ENCODE measurements at regions not wholly inside any gene's neighbourhood (a gene's known extent, or its start where the extent isn't known, plus 50 kb on each side); places are given as distances from the start of the nearest gene placed in this dataset.

- no peak overlapping the region for H3K4me3 ChIP-seq
- no peak for TF ChIP-seq CTCF (IDR thresholded peaks at IDR 0.05)
- H3K4me1 ChIP-seq = peaks cover 8 to 17% of the 10 kb centered on the region in 2 donors
- DNase-seq = no peak
- no peaks in the 10 kb centered on the region for H3K27me3 ChIP-seq
- H3K36me3 ChIP-seq = no peaks in the 10 kb centered on the region
- no peak for ATAC-seq
- H3K9me3 ChIP-seq = no peaks in the 10 kb centered on the region
- intact Hi-C loops (cut with DNase I) = no loop called here
- peak overlapping the region; percentile 26 to 53 for H3K27ac ChIP-seq
Measured at GRCh38 chr10:29946614-29946952, 112.8 kb downstream of the JCAD start.

- Histone ChIP-seq H3K4me3 (no peak overlapping the region), H3K27ac (no peak overlapping the region), H3K9me3 (no peaks in the 10 kb centered on the region), H3K36me3 (no peaks in the 10 kb centered on the region), H3K4me1 (peaks cover 0 to under 1% of the 10 kb centered on the region in 2 donors), H3K27me3 (no peaks in the 10 kb centered on the region)
- DNase-seq (no peak), ATAC-seq (no peak)
- no peak for TF ChIP-seq CTCF (IDR thresholded peaks at IDR 0.05)
- intact Hi-C loops (cut with DNase I) = no loop called here
Measured at GRCh38 chr10:29941476-29941875, 117.9 kb downstream of the JCAD start.

DNA sequence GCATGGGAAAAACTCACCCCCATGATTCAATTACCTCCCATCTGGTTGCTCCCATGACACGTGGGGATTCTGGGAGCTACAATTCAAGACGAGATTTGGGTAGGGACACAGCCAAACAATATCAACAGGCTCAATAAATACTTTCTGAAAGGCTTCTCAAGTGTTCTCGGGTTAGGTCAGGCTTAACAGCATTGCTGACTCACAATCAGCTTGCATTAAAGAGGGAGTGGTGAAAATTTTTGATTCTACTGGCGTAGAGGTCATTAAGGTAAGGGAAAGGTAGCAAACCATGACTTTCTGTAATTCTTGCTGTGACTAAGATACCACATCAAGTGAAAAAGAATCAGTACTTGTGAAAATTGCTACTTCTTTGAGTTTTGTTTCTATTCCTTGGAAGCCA is 126.4 kb downstream of the JCAD start:
- Histone ChIP-seq H3K27ac (no peak overlapping the region), H3K36me3 (no peaks in the 10 kb centered on the region), H3K4me3 (no peak overlapping the region), H3K27me3 (no peaks in the 10 kb centered on the region), H3K4me1 (no peaks in the 10 kb centered on the region), H3K9me3 (peaks cover 0 to 7% of the 10 kb centered on the region in 2 donors)
- no peak for ATAC-seq
- DNase-seq = no peak
- intact Hi-C loops (cut with DNase I) = no loop called here
- no peak for TF ChIP-seq CTCF (IDR thresholded peaks at IDR 0.05)

DNA sequence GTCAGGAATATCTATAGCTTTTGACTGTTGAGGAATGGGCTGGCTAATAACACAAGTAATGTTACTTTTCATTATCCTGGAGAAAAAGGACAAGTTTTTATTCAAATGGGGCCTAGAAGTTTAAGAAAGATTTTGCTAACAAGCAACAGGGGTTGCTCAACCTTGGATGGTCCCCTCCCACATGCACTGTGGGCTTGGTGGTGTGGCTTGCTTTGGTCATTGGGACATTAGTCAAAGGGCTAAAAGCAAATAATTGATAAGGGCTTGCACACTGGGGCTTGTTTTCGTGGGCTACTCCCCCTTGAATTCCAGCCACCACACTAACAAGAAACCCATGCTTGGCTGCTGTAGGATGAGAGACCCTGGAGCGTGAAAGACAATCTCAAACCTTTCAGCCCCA is 127.6 kb downstream of the JCAD start:
- DNase-seq = no peak
- H3K36me3 ChIP-seq = no peaks in the 10 kb centered on the region
- H3K4me1 ChIP-seq = no peaks in the 10 kb centered on the region
- no peaks in the 10 kb centered on the region for H3K27me3 ChIP-seq
- intact Hi-C loops (cut with DNase I) = no loop called here
- H3K27ac ChIP-seq = no peak overlapping the region
- peaks cover 0 to 7% of the 10 kb centered on the region in 2 donors for H3K9me3 ChIP-seq
- no peak overlapping the region for H3K4me3 ChIP-seq
- no peak for TF ChIP-seq CTCF (IDR thresholded peaks at IDR 0.05)
- no peak for ATAC-seq

DNA sequence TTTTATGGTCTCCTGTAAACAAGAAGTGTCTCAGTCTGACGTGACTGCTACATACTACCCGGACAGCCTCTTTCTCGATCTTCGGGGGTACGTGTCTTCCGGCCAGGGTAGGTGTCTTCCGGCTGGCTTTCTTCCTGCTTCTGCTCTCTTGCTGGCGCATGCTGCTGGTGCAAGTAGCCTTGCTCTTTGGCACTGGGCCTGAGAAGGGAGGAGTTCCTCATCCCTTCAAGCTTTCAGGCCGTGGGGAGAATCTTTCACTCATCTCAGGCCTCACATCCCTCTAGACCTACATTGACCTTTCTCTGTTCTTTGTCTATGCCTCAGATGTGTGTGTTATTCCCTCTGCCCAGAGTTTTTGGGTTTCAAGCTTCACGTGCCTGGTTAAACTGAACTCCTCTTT is 130.4 kb downstream of the JCAD start:
- intact Hi-C loops (cut with DNase I) = no loop called here
- DNase-seq = no peak
- Histone ChIP-seq H3K36me3 (no peaks in the 10 kb centered on the region), H3K9me3 (peaks cover 0 to 17% of the 10 kb centered on the region in 2 donors), H3K4me1 (no peaks in the 10 kb centered on the region), H3K27ac (no peak overlapping the region), H3K4me3 (no peak overlapping the region), H3K27me3 (no peaks in the 10 kb centered on the region)
- ATAC-seq = no peak
- TF ChIP-seq CTCF (IDR thresholded peaks at IDR 0.05) = no peak
